H9 (cell line): ENCODE measurements at regions not wholly inside any gene's neighbourhood (a gene's known extent, or its start where the extent isn't known, plus 50 kb on each side); places are given as distances from the start of the nearest gene placed in this dataset.

Source experiments
- DNase-seq: peaks from one replicate; pipeline ENCODE4 v3.0.0-alpha.2; 2017
- H2AFZ ChIP-seq: one replicate; pipeline ENCODE4 v1.6.1; 2013; ENCODE audit warnings: mild to moderate bottlenecking, low read length, control low read depth, moderate library complexity
- H2AK5ac ChIP-seq: 2 replicates; pipeline ENCODE4 v1.6.1; 2013; ENCODE audit warnings: low read length, control low read depth, mixed read lengths; ENCODE audit not compliant: insufficient read length
- H2BK120ac ChIP-seq: one replicate; pipeline ENCODE4 v1.6.1; 2013; ENCODE audit warnings: low read depth, mild to moderate bottlenecking, low read length, control low read depth, inconsistent platforms; ENCODE audit not compliant: poor library complexity, severe bottlenecking
- H2BK12ac ChIP-seq: 2 replicates; pipeline ENCODE4 v1.6.1; 2013; ENCODE audit warnings: low read length, control low read depth, mixed read lengths, low read depth; ENCODE audit not compliant: insufficient read length
- H2BK15ac ChIP-seq: 2 replicates; pipeline ENCODE4 v1.6.1; 2013; ENCODE audit warnings: low read depth, low read length, control low read depth
- H2BK20ac ChIP-seq: one replicate; pipeline ENCODE4 v1.6.1; 2013; ENCODE audit warnings: low read depth, mild to moderate bottlenecking, low read length, control low read depth, inconsistent platforms; ENCODE audit not compliant: poor library complexity, severe bottlenecking
- H2BK5ac ChIP-seq: 2 replicates; pipeline ENCODE4 v1.6.1; 2013; ENCODE audit warnings: low read length, control low read depth, mixed read lengths; ENCODE audit not compliant: insufficient read length
- H3K14ac ChIP-seq: 2 replicates; pipeline ENCODE4 v1.6.1; 2013; ENCODE audit warnings: low read length, control low read depth; ENCODE audit not compliant: insufficient read depth
- H3K18ac ChIP-seq: 2 replicates; pipeline ENCODE4 v1.6.1; 2013; ENCODE audit warnings: low read depth, mild to moderate bottlenecking, mixed read lengths, low read length, control low read depth; ENCODE audit not compliant: insufficient read length
- H3K23ac ChIP-seq: 2 replicates; pipeline ENCODE4 v1.6.1; 2013; ENCODE audit warnings: low read length, control low read depth, mixed read lengths, low read depth; ENCODE audit not compliant: insufficient read length
- H3K23me2 ChIP-seq: 2 replicates; pipeline ENCODE4 v1.6.1; 2013; ENCODE audit warnings: low read depth, mild to moderate bottlenecking, mixed read lengths, low read length, control low read depth; ENCODE audit not compliant: insufficient read length, poor library complexity, severe bottlenecking
- H3K27ac ChIP-seq: 2 replicates; pipeline ENCODE4 v1.5.1; 2013; ENCODE audit warnings: low read length, control low read depth, mixed read lengths, low read depth; ENCODE audit not compliant: insufficient read length
- H3K27me3 ChIP-seq: 2 replicates; pipeline ENCODE4 v1.6.1; 2013; ENCODE audit warnings: low read length, control low read depth, inconsistent platforms; ENCODE audit not compliant: insufficient read depth
- H3K4ac ChIP-seq: 2 replicates; pipeline ENCODE4 v1.6.1; 2013; ENCODE audit warnings: low read depth, mild to moderate bottlenecking, control low read depth, inconsistent platforms, low read length, moderate library complexity
- H3K4me1 ChIP-seq: 2 replicates; pipeline ENCODE4 v1.6.1; 2013; ENCODE audit warnings: low read length, control low read depth, inconsistent platforms; ENCODE audit not compliant: insufficient read depth
- H3K4me2 ChIP-seq: 2 replicates; pipeline ENCODE4 v1.6.1; 2013; ENCODE audit warnings: low read length, control low read depth, mixed read lengths; ENCODE audit not compliant: insufficient read length, insufficient read depth
- H3K56ac ChIP-seq: 2 replicates; pipeline ENCODE4 v1.6.1; 2013; ENCODE audit warnings: low read depth, mild to moderate bottlenecking, mixed read lengths, low read length, control low read depth; ENCODE audit not compliant: insufficient read length
- H3K79me1 ChIP-seq: 2 replicates; pipeline ENCODE4 v1.6.1; 2013; ENCODE audit warnings: low read depth, mild to moderate bottlenecking, moderate library complexity, low read length, control low read depth, inconsistent platforms; ENCODE audit not compliant: insufficient read depth, poor library complexity, severe bottlenecking
- H3K79me2 ChIP-seq: 2 replicates; pipeline ENCODE4 v1.6.1; 2013; ENCODE audit warnings: low read length, control low read depth, inconsistent platforms; ENCODE audit not compliant: insufficient read depth
- H3K9ac ChIP-seq: 2 replicates; pipeline ENCODE4 v1.6.1; 2013; ENCODE audit warnings: low read length, control low read depth, mixed read lengths; ENCODE audit not compliant: insufficient read length; ENCODE audit errors: extremely low read depth
- H3K9me3 ChIP-seq: one replicate; pipeline ENCODE4 v1.6.1; 2013; ENCODE audit warnings: low read depth, low read length, inconsistent platforms; ENCODE audit not compliant: control insufficient read depth
- H3T11ph ChIP-seq: one replicate; pipeline ENCODE4 v1.6.1; 2013; ENCODE audit warnings: mild to moderate bottlenecking, low read length, control low read depth, inconsistent platforms
- H4K20me1 ChIP-seq: one replicate; pipeline ENCODE4 v1.6.1; 2013; ENCODE audit not compliant: control insufficient read depth, insufficient read length, insufficient read depth
- H4K5ac ChIP-seq: 2 replicates; pipeline ENCODE4 v1.6.1; 2013; ENCODE audit warnings: low read depth, mild to moderate bottlenecking, mixed read lengths, low read length, control low read depth; ENCODE audit not compliant: insufficient read length
- H4K8ac ChIP-seq: replicated peaks from 2 replicates; pipeline ENCODE4 v1.6.1; 2013; ENCODE audit warnings: low read length, control low read depth, mixed read lengths, low read depth; ENCODE audit not compliant: insufficient read length
- H4K91ac ChIP-seq: 2 replicates; pipeline ENCODE4 v1.6.1; 2013; ENCODE audit warnings: low read depth, mild to moderate bottlenecking, moderate library complexity, mixed read lengths, low read length, control low read depth; ENCODE audit not compliant: insufficient read length
- H3K27ac Mint-ChIP-seq, 3 experiments: 2 replicates in 2 of 3; 3 replicates in 1 of 3; pipeline ENCODE4 v1.8.0; 2020 to 2021; ENCODE audit warnings: mixed read lengths in 3 of 3, mild to moderate bottlenecking in 1 of 3, moderate library complexity in 1 of 3
- H3K27me3 Mint-ChIP-seq: 2 replicates; pipeline ENCODE4 v1.8.0; 2021; ENCODE audit warnings: low read depth, mild to moderate bottlenecking, moderate library complexity, mixed read lengths
- H3K36me3 Mint-ChIP-seq, 3 experiments: 2 replicates in 2 of 3; 3 replicates in 1 of 3; pipeline ENCODE4 v1.8.0; 2020 to 2021; ENCODE audit warnings: low read depth in 3 of 3, mixed read lengths in 3 of 3; ENCODE audit not compliant: insufficient read depth in 1 of 3
- H3K4me1 Mint-ChIP-seq, 2 experiments: 2 replicates each; pipeline ENCODE4 v1.8.0; 2020; ENCODE audit warnings: mixed read lengths in 2 of 2
- H3K4me3 Mint-ChIP-seq, 2 experiments: 2 replicates in 1 of 2; 3 replicates in 1 of 2; pipeline ENCODE4 v1.8.0; 2020 to 2021; ENCODE audit warnings: mild to moderate bottlenecking in 2 of 2, mixed read lengths in 2 of 2, moderate library complexity in 1 of 2
- H3K9me3 Mint-ChIP-seq, 2 experiments: 2 replicates in 1 of 2; 3 replicates in 1 of 2; pipeline ENCODE4 v1.8.0; 2020; ENCODE audit warnings: mild to moderate bottlenecking in 2 of 2, mixed read lengths in 2 of 2, moderate library complexity in 1 of 2
- CTCF ChIP-seq: fragments of 200-600 bp; sonication (generic); conservative IDR thresholded peaks from 3 replicates; pipeline ENCODE4 v1.8.0; 2021; ENCODE audit warnings: antibody characterized with exemption, mild to moderate bottlenecking
- WGBS: extraction: QIAGEN DNeasy Blood & Tissue Kit; methylation state at CpG from one replicate; pipeline ENCODE4 v1.1.7; 2013; ENCODE audit warnings: missing lambda C conversion rate, low lambda C conversion rate, mixed read lengths; ENCODE audit not compliant: insufficient read length; ENCODE audit errors: extremely low coverage; 5-methylcytosine and 5-hydroxymethylcytosine counted together

- H3K27me3 ChIP-seq, result no peaks in the 10 kb centered on the region
- H2AK5ac ChIP-seq, result no peak overlapping the region
- H3K4me1 Mint-ChIP-seq, result peaks cover 0 to 7% of the 10 kb centered on the region in 2 experiments; a peak in 2 of 4 replicates
- no peaks in the 10 kb centered on the region for H3K4me1 ChIP-seq
- no peaks in the 10 kb centered on the region for H4K20me1 ChIP-seq
- no peak overlapping the region for H3K56ac ChIP-seq
- peaks cover 3% of the 10 kb centered on the region; the same call in 1 of the 2 replicates for H3K27me3 Mint-ChIP-seq
- no peak overlapping the region for H3K4ac ChIP-seq
- no peak overlapping the region for H2BK15ac ChIP-seq
- H3K36me3 Mint-ChIP-seq, result no peaks in the 10 kb centered on the region
- no peaks in the 10 kb centered on the region for H3K79me2 ChIP-seq
- no peaks in the 10 kb centered on the region for H3K23me2 ChIP-seq
- no peak overlapping the region for H2BK12ac ChIP-seq
- no peak overlapping the region for H2BK120ac ChIP-seq
- no peak overlapping the region for H2AFZ ChIP-seq
- H3K9ac ChIP-seq, result no peak overlapping the region
- no peak overlapping the region for H3K23ac ChIP-seq
- no peak overlapping the region for H3K18ac ChIP-seq
- no peak for TF ChIP-seq CTCF
- H3K27ac Mint-ChIP-seq, result no peak overlapping the region
- DNase-seq, result no peak
- no peak overlapping the region for H3K4me3 Mint-ChIP-seq
- H4K5ac ChIP-seq, result no peak overlapping the region
- H3T11ph ChIP-seq, result no peak overlapping the region
- no peaks in the 10 kb centered on the region for H3K79me1 ChIP-seq
- no peak overlapping the region for H3K4me2 ChIP-seq
- H4K91ac ChIP-seq, result no peak overlapping the region
- no peak overlapping the region for H2BK20ac ChIP-seq
- no peaks in the 10 kb centered on the region for H3K9me3 ChIP-seq
- no CpG with 5 or more reads among the region's 2 CpGs for WGBS
- no peak overlapping the region for H4K8ac ChIP-seq
- no peak overlapping the region for H3K14ac ChIP-seq
- peaks cover 6 to 8% of the 10 kb centered on the region in 2 experiments; a peak in 2 of 5 replicates for H3K9me3 Mint-ChIP-seq
- no peak overlapping the region for H2BK5ac ChIP-seq
- H3K27ac ChIP-seq, result no peak overlapping the region
Measured at GRCh38 chr5:159854916-159855315, 61.4 kb upstream of the ADRA1B start.
